GM12872 (cell line): ENCODE measurements at regions not wholly inside any gene's neighbourhood (a gene's known extent, or its start where the extent isn't known, plus 50 kb on each side); places are given as distances from the start of the nearest gene placed in this dataset.

ENCODE experiments used
- TF ChIP-seq, protein P1 (sequence below): IDR thresholded peaks from 3 replicates; pipeline ENCODE4 v1.5.1; 2011; ENCODE audit warnings: low read depth, mild to moderate bottlenecking, low read length, moderate library complexity; ENCODE audit not compliant: insufficient read depth

- TF ChIP-seq, protein P1, sequence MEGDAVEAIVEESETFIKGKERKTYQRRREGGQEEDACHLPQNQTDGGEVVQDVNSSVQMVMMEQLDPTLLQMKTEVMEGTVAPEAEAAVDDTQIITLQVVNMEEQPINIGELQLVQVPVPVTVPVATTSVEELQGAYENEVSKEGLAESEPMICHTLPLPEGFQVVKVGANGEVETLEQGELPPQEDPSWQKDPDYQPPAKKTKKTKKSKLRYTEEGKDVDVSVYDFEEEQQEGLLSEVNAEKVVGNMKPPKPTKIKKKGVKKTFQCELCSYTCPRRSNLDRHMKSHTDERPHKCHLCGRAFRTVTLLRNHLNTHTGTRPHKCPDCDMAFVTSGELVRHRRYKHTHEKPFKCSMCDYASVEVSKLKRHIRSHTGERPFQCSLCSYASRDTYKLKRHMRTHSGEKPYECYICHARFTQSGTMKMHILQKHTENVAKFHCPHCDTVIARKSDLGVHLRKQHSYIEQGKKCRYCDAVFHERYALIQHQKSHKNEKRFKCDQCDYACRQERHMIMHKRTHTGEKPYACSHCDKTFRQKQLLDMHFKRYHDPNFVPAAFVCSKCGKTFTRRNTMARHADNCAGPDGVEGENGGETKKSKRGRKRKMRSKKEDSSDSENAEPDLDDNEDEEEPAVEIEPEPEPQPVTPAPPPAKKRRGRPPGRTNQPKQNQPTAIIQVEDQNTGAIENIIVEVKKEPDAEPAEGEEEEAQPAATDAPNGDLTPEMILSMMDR = no peak
Observed at GRCh38 chr12:11563785-11564739, 85.4 kb upstream of the ETV6 start.

DNA sequence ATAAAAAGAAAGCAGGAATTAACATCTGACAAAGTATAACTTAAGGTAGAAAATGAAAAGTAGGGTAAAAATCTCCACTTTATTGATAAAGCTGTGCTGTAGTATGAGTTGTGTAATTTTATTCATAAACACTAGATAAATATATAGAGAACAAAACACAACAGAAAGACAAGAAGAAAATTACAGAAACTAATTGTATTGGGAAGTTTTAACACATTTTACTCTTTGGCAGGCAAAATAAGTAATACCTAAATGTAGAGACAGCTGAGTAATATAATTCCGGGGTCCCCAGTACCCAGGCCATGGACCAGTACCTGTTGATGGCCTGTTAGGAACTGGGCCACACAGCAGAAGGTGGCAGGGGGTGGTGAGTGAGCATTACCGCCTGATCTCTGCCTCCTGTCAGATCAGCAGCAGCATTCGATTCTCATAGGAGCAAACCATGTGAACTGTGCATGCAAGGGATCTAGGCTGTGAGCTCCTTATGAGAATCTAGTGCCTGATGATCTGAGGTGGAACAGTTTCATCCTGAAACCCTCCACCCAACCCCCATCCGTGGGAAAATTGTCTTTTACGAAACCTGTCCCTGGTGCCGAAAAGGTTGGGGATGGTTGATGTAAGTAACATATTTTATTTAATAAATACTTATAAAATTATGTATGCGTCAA, 84.4 kb upstream of the ETV6 start:
- TF ChIP-seq, protein P1 = no peak

DNA sequence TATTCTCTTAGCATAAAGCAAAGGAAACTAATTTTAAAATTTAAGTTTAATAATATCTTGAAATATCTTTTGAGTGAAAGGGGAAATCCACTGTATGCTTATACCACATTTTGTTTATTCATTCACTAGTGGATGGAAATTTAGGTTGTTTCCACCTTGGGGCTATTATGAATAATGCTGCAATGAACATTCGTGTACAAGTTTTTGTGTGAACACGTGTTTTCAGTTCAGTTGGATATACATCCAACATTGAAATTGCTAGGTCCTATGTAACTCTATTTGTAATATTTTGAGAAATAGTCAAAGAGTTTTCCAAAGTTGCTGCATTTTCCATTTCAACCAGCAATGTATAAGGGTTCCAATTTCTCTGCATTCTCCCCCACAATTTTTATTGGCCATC, 83.7 kb upstream of the ETV6 start:
- TF ChIP-seq, protein P1 = no peak

DNA sequence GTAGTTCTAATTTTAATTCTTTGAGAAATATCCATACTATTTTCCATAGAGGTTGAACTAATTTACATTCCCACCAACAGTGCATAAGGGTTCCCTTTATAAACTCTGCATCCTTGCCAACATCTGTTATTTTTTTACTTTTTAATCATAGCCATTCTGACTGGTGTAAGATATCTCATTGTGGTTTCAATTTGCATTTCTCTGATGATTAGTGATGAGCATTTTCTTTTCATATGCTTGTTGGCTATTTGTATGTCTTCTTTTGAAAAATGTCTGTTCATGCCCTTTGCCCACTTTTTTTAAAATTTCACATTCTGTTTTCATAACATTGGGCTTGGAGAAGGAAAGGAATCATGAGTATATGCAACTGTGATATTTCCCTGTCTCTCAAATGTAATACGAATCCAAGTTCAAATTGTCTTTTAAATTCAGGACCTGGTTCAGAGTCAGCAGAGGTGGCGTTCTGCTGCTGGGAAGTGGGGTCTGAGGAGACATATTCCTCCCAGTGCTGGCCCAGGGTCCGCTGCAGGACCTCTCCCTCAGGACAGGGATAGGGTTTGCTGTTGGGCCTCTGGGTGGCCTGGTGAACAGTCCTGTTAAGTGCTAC, 81.2 kb upstream of the ETV6 start:
- TF ChIP-seq, protein P1 = no peak

DNA sequence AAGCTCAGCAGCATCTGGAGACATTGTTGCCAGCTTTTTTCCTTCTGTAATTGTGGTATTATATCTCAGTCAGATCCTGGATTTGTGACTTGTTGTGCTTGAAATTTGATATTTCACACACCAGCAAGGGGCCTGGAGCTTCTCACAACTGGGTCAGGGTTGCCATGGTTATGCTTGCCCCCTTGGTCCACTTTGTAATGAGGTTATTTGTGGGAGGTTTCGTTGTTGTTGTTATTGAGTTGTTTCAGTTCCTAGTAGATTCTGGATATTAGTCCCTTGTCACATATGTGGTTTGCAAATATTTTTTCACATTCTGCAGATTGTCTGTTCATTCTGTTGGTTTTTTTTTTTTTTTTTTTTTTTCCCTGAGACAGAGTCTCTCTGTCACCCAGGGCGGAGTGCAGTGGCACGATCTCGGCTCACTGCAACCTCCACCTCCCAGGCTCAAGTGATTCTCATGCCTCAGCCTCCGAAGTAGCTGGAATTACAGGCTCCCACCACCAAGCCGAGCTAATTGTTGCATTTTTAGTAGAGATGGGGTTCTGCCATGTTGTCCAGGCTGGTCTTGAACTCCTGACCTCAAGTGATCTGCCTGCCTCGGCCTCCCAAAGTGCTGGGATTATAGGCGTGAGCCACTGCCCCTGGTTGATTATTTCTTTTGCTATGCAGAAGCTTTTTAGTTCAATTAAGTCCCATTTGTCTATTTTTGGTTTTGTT, 80.6 kb upstream of the ETV6 start:
- TF ChIP-seq, protein P1 = no peak

GRCh38 chr12:11569716-11570115, 79.8 kb upstream of the ETV6 start:
- TF ChIP-seq, protein P1 = no peak
